ENCODE measurements at regions not wholly inside any gene's neighbourhood (a gene's known extent, or its start where the extent isn't known, plus 50 kb on each side); places are given as distances from the start of the nearest gene placed in this dataset.

- Mint-ChIP-seq H3K36me3 (no peaks in the 10 kb centered on the region), H3K27ac (peak overlapping the region; percentile 43), H3K4me1 (peaks cover 12% of the 10 kb centered on the region), H3K9me3 (no peaks in the 10 kb centered on the region), H3K4me3 (no peak overlapping the region), H3K27me3 (no peaks in the 10 kb centered on the region)
- DNase-seq, result no peak
These were observed 57.9 kb upstream of the EPAS1 start for GRCh38 chr2:46239175-46239846.

- no peaks in the 10 kb centered on the region for H3K27me3 Mint-ChIP-seq
- H3K27ac Mint-ChIP-seq, result peak overlapping the region; percentile 51
- no peak overlapping the region for H3K4me3 Mint-ChIP-seq
- DNase-seq, result peak; percentile 26
- peaks cover 12% of the 10 kb centered on the region for H3K4me1 Mint-ChIP-seq
- no peaks in the 10 kb centered on the region for H3K9me3 Mint-ChIP-seq
- H3K36me3 Mint-ChIP-seq, result no peaks in the 10 kb centered on the region
These were observed 57.4 kb upstream of the EPAS1 start for GRCh38 chr2:46239847-46240181.

DNA sequence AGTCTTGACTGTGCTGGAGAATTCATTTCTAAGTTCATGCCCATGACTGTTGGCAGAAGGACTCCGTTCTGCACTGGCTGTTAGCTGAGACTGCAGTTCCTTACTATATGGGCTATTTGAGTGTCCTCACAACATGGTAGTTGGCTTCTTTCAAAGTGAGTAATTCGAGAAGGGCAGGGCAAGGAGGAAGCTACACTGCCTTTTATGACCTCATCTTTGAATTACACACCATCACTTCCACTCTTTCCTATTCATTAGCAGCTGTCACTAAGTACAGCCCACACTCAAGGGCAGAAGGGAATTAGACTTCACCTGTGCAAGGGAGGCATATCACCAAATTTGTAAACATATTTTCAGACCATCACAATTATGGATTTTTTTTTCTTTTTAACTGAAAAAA is 55.9 kb upstream of the EPAS1 start:
- H3K36me3 Mint-ChIP-seq, result no peaks in the 10 kb centered on the region
- H3K4me1 Mint-ChIP-seq, result peaks cover 12% of the 10 kb centered on the region
- H3K4me3 Mint-ChIP-seq, result no peak overlapping the region
- no peak overlapping the region for H3K27ac Mint-ChIP-seq
- H3K27me3 Mint-ChIP-seq, result no peaks in the 10 kb centered on the region
- no peak for DNase-seq
- no peaks in the 10 kb centered on the region for H3K9me3 Mint-ChIP-seq

GRCh38 chr2:46245869-46246268 is 51.3 kb upstream of the EPAS1 start:
- H3K4me3 Mint-ChIP-seq, result no peak overlapping the region
- H3K9me3 Mint-ChIP-seq, result no peaks in the 10 kb centered on the region
- DNase-seq, result no peak
- H3K4me1 Mint-ChIP-seq, result no peaks in the 10 kb centered on the region
- no peaks in the 10 kb centered on the region for H3K27me3 Mint-ChIP-seq
- no peaks in the 10 kb centered on the region for H3K36me3 Mint-ChIP-seq
- H3K27ac Mint-ChIP-seq, result no peak overlapping the region

DNA sequence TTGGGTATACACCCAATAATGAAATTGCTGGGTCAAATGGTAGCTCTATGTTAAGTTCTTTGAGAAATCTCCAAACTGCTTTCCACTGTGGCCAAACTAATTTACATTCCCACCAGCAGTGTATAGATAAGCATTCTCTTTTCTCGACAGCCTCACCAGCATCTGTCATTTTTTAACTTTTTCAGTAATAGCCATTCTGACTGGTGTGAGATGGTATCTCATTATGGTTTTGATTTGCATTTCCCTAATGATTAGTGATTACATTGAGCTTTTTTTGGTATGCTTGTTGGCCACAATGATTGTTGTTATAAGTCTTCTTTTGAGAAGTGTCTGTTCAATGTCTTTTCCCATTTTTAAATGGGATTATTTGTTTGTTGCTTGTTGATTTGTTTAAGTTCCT is 50.4 kb upstream of the EPAS1 start:
- no peak for DNase-seq
- H3K4me3 Mint-ChIP-seq, result no peak overlapping the region
- H3K27ac Mint-ChIP-seq, result no peak overlapping the region
- H3K27me3 Mint-ChIP-seq, result no peaks in the 10 kb centered on the region
- H3K4me1 Mint-ChIP-seq, result no peaks in the 10 kb centered on the region
- no peaks in the 10 kb centered on the region for H3K9me3 Mint-ChIP-seq
- no peaks in the 10 kb centered on the region for H3K36me3 Mint-ChIP-seq
